GM13977 (cell line): ENCODE measurements at regions not wholly inside any gene's neighbourhood (a gene's known extent, or its start where the extent isn't known, plus 50 kb on each side); places are given as distances from the start of the nearest gene placed in this dataset.
A peak's percentile ranks its signal among the peaks of the same experiment; 100 is the strongest.

Source experiments
- DNase-seq: peaks from one replicate; pipeline ENCODE4 v3.0.0; 2012; ENCODE audit warnings: low spot score
- CTCF ChIP-seq: IDR thresholded peaks from 2 replicates; pipeline ENCODE4 v1.5.1; 2012; ENCODE audit warnings: mild to moderate bottlenecking, control low read depth; ENCODE audit not compliant: insufficient read depth; ENCODE audit errors: extremely low read depth, missing control alignments
- in situ Hi-C: fragments of 300-500 bp; cut with MboI; formaldehyde crosslinking; loops from one replicate; pipeline ENCODE4 v1.12.0; 2022; ENCODE audit warnings: low sequenced_read_pairs, low pct_unique_long_range_greater_than_20kb, mixed read lengths, inconsistent platforms; ENCODE audit not compliant: unreplicated experiment

- TF ChIP-seq CTCF: peak; percentile 39
- no peak for DNase-seq
- in situ Hi-C loops: no loop called here
Observed at GRCh38 chr5:5063533-5063953, 76.6 kb upstream of the ADAMTS16 start.

GRCh38 chr5:5065472-5065871 is 74.7 kb upstream of the ADAMTS16 start:
- DNase-seq: no peak
- no peak for TF ChIP-seq CTCF
- in situ Hi-C loops: no loop called here

- TF ChIP-seq CTCF: no peak
- DNase-seq: no peak
- in situ Hi-C loops: no loop called here
Observed at GRCh38 chr5:5066276-5067186, 73.6 kb upstream of the ADAMTS16 start.

- in situ Hi-C loops: no loop called here
- no peak for DNase-seq
- TF ChIP-seq CTCF: no peak
Observed at GRCh38 chr5:5069851-5070250, 70.3 kb upstream of the ADAMTS16 start.

GRCh38 chr5:5071554-5071953 is 68.6 kb upstream of the ADAMTS16 start:
- in situ Hi-C loops: no loop called here
- no peak for TF ChIP-seq CTCF

GRCh38 chr5:5077236-5077635 is 62.9 kb upstream of the ADAMTS16 start:
- no peak for DNase-seq
- TF ChIP-seq CTCF: no peak
- in situ Hi-C loops: no loop called here

More at GRCh38 chr5:5071554-5071953, 68.6 kb upstream of the ADAMTS16 start:
- no peak for DNase-seq
